Hepatocyte (in vitro differentiated cells): ENCODE measurements at regions not wholly inside any gene's neighbourhood (a gene's known extent, or its start where the extent isn't known, plus 50 kb on each side); places are given as distances from the start of the nearest gene placed in this dataset.

Source experiments
- EZH2 ChIP-seq: fragments of 200-600 bp; sonication (generic); IDR thresholded peaks from 2 replicates; pipeline ENCODE4 v1.6.1; 2016; ENCODE audit warnings: antibody characterized with exemption, mild to moderate bottlenecking, borderline replicate concordance
- EZH2phosphoT487 ChIP-seq: fragments of 200-600 bp; sonication (generic); IDR thresholded peaks from one replicate; pipeline ENCODE4 v1.6.1; 2018; ENCODE audit warnings: antibody characterized with exemption, mild to moderate bottlenecking, low read depth, moderate library complexity; ENCODE audit not compliant: unreplicated experiment, severe bottlenecking
- TF ChIP-seq, protein P1 (sequence below): fragments of 200-600 bp; sonication (generic); IDR thresholded peaks from 2 replicates; pipeline ENCODE4 v1.5.1; 2016; ENCODE audit warnings: antibody characterized with exemption, mild to moderate bottlenecking; ENCODE audit not compliant: poor library complexity

DNA sequence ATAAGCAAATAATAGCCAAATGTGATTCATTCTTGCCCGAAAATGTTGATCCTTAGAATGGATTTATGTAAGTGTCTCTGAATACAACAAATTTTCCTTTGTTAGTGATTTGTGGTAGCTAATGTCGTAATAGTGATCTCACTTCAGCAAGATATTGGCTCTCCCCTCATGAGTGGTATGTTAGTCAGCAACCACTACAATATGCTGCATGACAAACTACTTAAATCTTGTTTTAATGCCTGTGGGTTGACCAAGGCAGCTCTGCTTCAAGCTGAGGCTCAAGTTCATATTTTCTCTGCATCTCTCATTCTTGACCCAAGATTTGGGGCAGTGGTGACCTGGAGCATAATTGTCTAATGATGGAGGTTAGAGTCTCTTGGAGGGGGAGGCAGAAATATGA lies 49.8 kb upstream of the GALNT15 start:
- TF ChIP-seq, protein P1, sequence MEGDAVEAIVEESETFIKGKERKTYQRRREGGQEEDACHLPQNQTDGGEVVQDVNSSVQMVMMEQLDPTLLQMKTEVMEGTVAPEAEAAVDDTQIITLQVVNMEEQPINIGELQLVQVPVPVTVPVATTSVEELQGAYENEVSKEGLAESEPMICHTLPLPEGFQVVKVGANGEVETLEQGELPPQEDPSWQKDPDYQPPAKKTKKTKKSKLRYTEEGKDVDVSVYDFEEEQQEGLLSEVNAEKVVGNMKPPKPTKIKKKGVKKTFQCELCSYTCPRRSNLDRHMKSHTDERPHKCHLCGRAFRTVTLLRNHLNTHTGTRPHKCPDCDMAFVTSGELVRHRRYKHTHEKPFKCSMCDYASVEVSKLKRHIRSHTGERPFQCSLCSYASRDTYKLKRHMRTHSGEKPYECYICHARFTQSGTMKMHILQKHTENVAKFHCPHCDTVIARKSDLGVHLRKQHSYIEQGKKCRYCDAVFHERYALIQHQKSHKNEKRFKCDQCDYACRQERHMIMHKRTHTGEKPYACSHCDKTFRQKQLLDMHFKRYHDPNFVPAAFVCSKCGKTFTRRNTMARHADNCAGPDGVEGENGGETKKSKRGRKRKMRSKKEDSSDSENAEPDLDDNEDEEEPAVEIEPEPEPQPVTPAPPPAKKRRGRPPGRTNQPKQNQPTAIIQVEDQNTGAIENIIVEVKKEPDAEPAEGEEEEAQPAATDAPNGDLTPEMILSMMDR: no peak
- TF ChIP-seq EZH2phosphoT487 (no peak), EZH2 (no peak)
